Neural cell (in vitro differentiated cells): ENCODE measurements at regions not wholly inside any gene's neighbourhood (a gene's known extent, or its start where the extent isn't known, plus 50 kb on each side); places are given as distances from the start of the nearest gene placed in this dataset.
A peak's percentile ranks its signal among the peaks of the same experiment; 100 is the strongest.

ENCODE experiments used
- H2AFZ ChIP-seq: fragments of 200-600, 300-800 bp; sonication (generic), shearing (Covaris generic); 2 replicates; pipeline ENCODE4 v1.6.0; 2014; ENCODE audit warnings: low read depth, mild to moderate bottlenecking, antibody characterized with exemption, low read length, moderate library complexity
- H3F3A ChIP-seq: fragments of 200-600 bp; shearing (Covaris generic); 2 replicates; pipeline ENCODE4 v1.6.1; 2016; ENCODE audit warnings: mild to moderate bottlenecking, moderate library complexity, mixed read lengths, antibody characterized with exemption, low read length; ENCODE audit not compliant: insufficient read depth, poor library complexity, severe bottlenecking
- H3K27ac ChIP-seq: fragments of 200-600, 300-800 bp; sonication (generic), shearing (Covaris generic); 2 replicates; pipeline ENCODE4 v1.5.1; 2014; ENCODE audit warnings: mild to moderate bottlenecking, low read length, moderate library complexity
- H3K27me3 ChIP-seq: fragments of 300-800, 200-600 bp; sonication (generic), shearing (Covaris generic); 2 replicates; pipeline ENCODE4 v1.6.0; 2014; ENCODE audit warnings: mild to moderate bottlenecking, low read depth, low read length, moderate library complexity; ENCODE audit not compliant: insufficient read depth
- H3K36me3 ChIP-seq: fragments of 300-800, 200-600 bp; sonication (generic), shearing (Covaris generic); 2 replicates; pipeline ENCODE4 v1.5.1; 2014; ENCODE audit warnings: mild to moderate bottlenecking, antibody characterized with exemption, low read length, moderate library complexity; ENCODE audit not compliant: insufficient read depth
- H3K4me2 ChIP-seq: fragments of 300-800, 200-600 bp; sonication (generic), shearing (Covaris generic); 2 replicates; pipeline ENCODE4 v1.6.0; 2014; ENCODE audit warnings: mild to moderate bottlenecking, low read length
- H3K4me3 ChIP-seq: fragments of 300-800, 200-600 bp; sonication (generic), shearing (Covaris generic); 2 replicates; pipeline ENCODE4 v1.5.1; 2014; ENCODE audit warnings: mild to moderate bottlenecking, low read length, moderate library complexity
- H3K79me2 ChIP-seq: fragments of 200-600 bp; shearing (Covaris generic); replicated peaks from 2 replicates; pipeline ENCODE4 v1.6.0; 2014; ENCODE audit warnings: mild to moderate bottlenecking, low read length, moderate library complexity; ENCODE audit not compliant: insufficient read depth
- H3K9ac ChIP-seq: fragments of 300-800, 200-600 bp; sonication (generic), shearing (Covaris generic); 2 replicates; pipeline ENCODE4 v1.6.1; 2016; ENCODE audit warnings: mild to moderate bottlenecking, low read length, mixed read lengths
- H3K9me2 ChIP-seq: fragments of 200-600 bp; shearing (Covaris generic); 2 replicates; pipeline ENCODE4 v1.6.1; 2016; ENCODE audit warnings: mild to moderate bottlenecking, low read length, mixed read lengths; ENCODE audit not compliant: insufficient read depth
- H3K9me3 ChIP-seq: fragments of 200-600, 300-800 bp; sonication (generic), shearing (Covaris generic); 2 replicates; pipeline ENCODE4 v1.6.1; 2016; ENCODE audit warnings: mild to moderate bottlenecking, mixed run types, low read length, moderate library complexity, mixed read lengths
- H4K20me1 ChIP-seq: fragments of 200-600 bp; shearing (Covaris generic); 2 replicates; pipeline ENCODE4 v1.6.1; 2016; ENCODE audit warnings: mild to moderate bottlenecking, mixed run types; ENCODE audit not compliant: insufficient read depth
- EP300 ChIP-seq: fragments of 450-650 bp; conservative IDR thresholded peaks from 2 replicates; pipeline ENCODE4 v1.6.1; 2014; ENCODE audit warnings: antibody characterized with exemption, mild to moderate bottlenecking, moderate library complexity; ENCODE audit not compliant: poor library complexity, severe bottlenecking
- POLR2AphosphoS5 ChIP-seq: IDR thresholded peaks from 2 replicates; pipeline ENCODE4 v1.6.1; 2012
- RAD21 ChIP-seq: fragments of 450-650 bp; conservative IDR thresholded peaks from 2 replicates; pipeline ENCODE4 v1.6.1; 2014; ENCODE audit warnings: antibody characterized with exemption, mild to moderate bottlenecking, moderate library complexity
- REST ChIP-seq: IDR thresholded peaks from 2 replicates; pipeline ENCODE4 v1.6.1; 2012; ENCODE audit warnings: borderline replicate concordance
- SMC3 ChIP-seq: fragments of 450-650 bp; conservative IDR thresholded peaks from 2 replicates; pipeline ENCODE4 v1.6.1; 2014; ENCODE audit warnings: antibody characterized with exemption, mild to moderate bottlenecking, moderate library complexity; ENCODE audit not compliant: poor library complexity
- TAF1 ChIP-seq: IDR thresholded peaks from 2 replicates; pipeline ENCODE4 v1.6.1; 2012; ENCODE audit warnings: low read depth
- TF ChIP-seq, protein P1 (sequence below): fragments of 450-650 bp; IDR thresholded peaks from 2 replicates; pipeline ENCODE4 v1.5.1; 2014; ENCODE audit warnings: antibody characterized with exemption, mild to moderate bottlenecking, moderate library complexity; ENCODE audit not compliant: poor library complexity, severe bottlenecking

GRCh38 chr2:56009758-56010458 is 86.3 kb upstream of the EFEMP1 start:
- peak overlapping the region; percentile 61 for H3K4me3 ChIP-seq

GRCh38 chr2:56011624-56012023 is 88.0 kb upstream of the EFEMP1 start:
- Histone ChIP-seq H3K9ac (no peak overlapping the region), H3K9me3 (no peaks in the 10 kb centered on the region), H2AFZ (no peak overlapping the region), H3F3A (peaks cover 6% of the 10 kb centered on the region), H3K79me2 (peaks cover 27% of the 10 kb centered on the region), H3K27me3 (no peaks in the 10 kb centered on the region), H3K9me2 (no peaks in the 10 kb centered on the region), H3K27ac (no peak overlapping the region), H3K4me2 (no peak overlapping the region), H3K36me3 (no peaks in the 10 kb centered on the region), H4K20me1 (no peaks in the 10 kb centered on the region), H3K4me3 (no peak overlapping the region)
- TF ChIP-seq SMC3 (no peak), POLR2AphosphoS5 (no peak)
- TF ChIP-seq, protein P1, sequence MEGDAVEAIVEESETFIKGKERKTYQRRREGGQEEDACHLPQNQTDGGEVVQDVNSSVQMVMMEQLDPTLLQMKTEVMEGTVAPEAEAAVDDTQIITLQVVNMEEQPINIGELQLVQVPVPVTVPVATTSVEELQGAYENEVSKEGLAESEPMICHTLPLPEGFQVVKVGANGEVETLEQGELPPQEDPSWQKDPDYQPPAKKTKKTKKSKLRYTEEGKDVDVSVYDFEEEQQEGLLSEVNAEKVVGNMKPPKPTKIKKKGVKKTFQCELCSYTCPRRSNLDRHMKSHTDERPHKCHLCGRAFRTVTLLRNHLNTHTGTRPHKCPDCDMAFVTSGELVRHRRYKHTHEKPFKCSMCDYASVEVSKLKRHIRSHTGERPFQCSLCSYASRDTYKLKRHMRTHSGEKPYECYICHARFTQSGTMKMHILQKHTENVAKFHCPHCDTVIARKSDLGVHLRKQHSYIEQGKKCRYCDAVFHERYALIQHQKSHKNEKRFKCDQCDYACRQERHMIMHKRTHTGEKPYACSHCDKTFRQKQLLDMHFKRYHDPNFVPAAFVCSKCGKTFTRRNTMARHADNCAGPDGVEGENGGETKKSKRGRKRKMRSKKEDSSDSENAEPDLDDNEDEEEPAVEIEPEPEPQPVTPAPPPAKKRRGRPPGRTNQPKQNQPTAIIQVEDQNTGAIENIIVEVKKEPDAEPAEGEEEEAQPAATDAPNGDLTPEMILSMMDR, result no peak

More at GRCh38 chr2:56009758-56010458, 86.3 kb upstream of the EFEMP1 start:
- peak overlapping the region; percentile 93 for H3K4me2 ChIP-seq
- no peaks in the 10 kb centered on the region for H3K9me3 ChIP-seq
- H3K27ac ChIP-seq, result peak overlapping the region; percentile 85
- peaks cover 6% of the 10 kb centered on the region for H3F3A ChIP-seq
- no peaks in the 10 kb centered on the region for H3K27me3 ChIP-seq
- peak overlapping the region; percentile 35 for H2AFZ ChIP-seq
- peaks cover 27% of the 10 kb centered on the region for H3K79me2 ChIP-seq
- no peaks in the 10 kb centered on the region for H3K36me3 ChIP-seq
- no peaks in the 10 kb centered on the region for H3K9me2 ChIP-seq
- H4K20me1 ChIP-seq, result no peaks in the 10 kb centered on the region
- TF ChIP-seq RAD21, result peak; percentile 80
- TF ChIP-seq EP300, result no peak
- TF ChIP-seq REST, result no peak
- no peak for TF ChIP-seq TAF1
- peak; percentile 78 for TF ChIP-seq SMC3
- TF ChIP-seq, protein P1, result peak; percentile 77
- H3K9ac ChIP-seq, result peak overlapping the region; percentile 66
